ENCODE measurements at regions not wholly inside any gene's neighbourhood (a gene's known extent, or its start where the extent isn't known, plus 50 kb on each side); places are given as distances from the start of the nearest gene placed in this dataset.

- WGBS (ENCODE audit: insufficient coverage) = no CpG with 5 or more reads among the region's 2 CpGs
- Histone ChIP-seq H3K4me1 (ENCODE audit: control insufficient read depth in 1 of 2, insufficient read depth in 2 of 2, low read length in 2 of 2) (no peaks in the 10 kb centered on the region), H2AFZ (ENCODE audit: insufficient read depth, low read depth, low read length, poor library complexity, severe bottlenecking) (no peak overlapping the region), H3K9ac (ENCODE audit: insufficient read depth, low read length, poor library complexity, severe bottlenecking) (no peak overlapping the region), H3K79me2 (ENCODE audit: insufficient read depth, low read length) (no peaks in the 10 kb centered on the region), H3K27me3 (ENCODE audit: control insufficient read depth in 2 of 2, insufficient read depth in 2 of 2, low read length in 2 of 2) (no peaks in the 10 kb centered on the region), H3K4me2 (replicated peaks; ENCODE audit: extremely low read depth, low read length, poor library complexity, severe bottlenecking) (no peak overlapping the region), H3K4me3 (replicated peaks in 1 of 3; ENCODE audit: low read depth in 2 of 3, low read length in 3 of 3) (no peak overlapping the region), H3K36me3 (replicated peaks in 1 of 2; ENCODE audit: control insufficient read depth in 1 of 2, insufficient read depth in 2 of 2, low read length in 2 of 2) (no peaks in the 10 kb centered on the region), H4K20me1 (ENCODE audit: insufficient read depth, low read length) (no peaks in the 10 kb centered on the region), H3K9me3 (replicated peaks in 1 of 2; ENCODE audit: control insufficient read depth in 1 of 2, insufficient read depth in 1 of 2, low read length in 2 of 2) (no peaks in the 10 kb centered on the region), H3K27ac (ENCODE audit: low read depth in 1 of 2, low read length in 2 of 2) (no peak overlapping the region)
- Mint-ChIP-seq H3K4me3 (no peak overlapping the region), H3K27ac (no peak overlapping the region), H3K36me3 (no peaks in the 10 kb centered on the region), H3K9me3 (peaks cover 0 to 4% (median 0%) of the 10 kb centered on the region in 7 donors), H3K27me3 (ENCODE audit: low read depth in 3 of 3) (peaks cover 0 to 2% (median 0%) of the 10 kb centered on the region in 3 donors), H3K4me1 (peaks cover 8% of the 10 kb centered on the region)
- TF ChIP-seq CTCF (IDR thresholded peaks at IDR 0.05) = no peak
- intact Hi-C loops (cut with micrococcal nuclease) = no loop called here
- no peak for DNase-seq
These were observed 368.9 kb downstream of the C12orf50 start for GRCh38 chr12:87660291-87660690.

GRCh38 chr12:87656311-87656710 is 372.9 kb downstream of the C12orf50 start:
- no peaks in the 10 kb centered on the region for H3K4me1 Mint-ChIP-seq
- WGBS (ENCODE audit: insufficient coverage) = no CpG with 5 or more reads among the region's 1 CpG

More at GRCh38 chr12:87656311-87656710, 372.9 kb downstream of the C12orf50 start:
- peaks cover 0 to 4% (median 1%) of the 10 kb centered on the region in 7 donors for H3K9me3 Mint-ChIP-seq
- Histone ChIP-seq H3K36me3 (replicated peaks in 1 of 2; ENCODE audit: control insufficient read depth in 1 of 2, insufficient read depth in 2 of 2, low read length in 2 of 2) (no peaks in the 10 kb centered on the region), H3K79me2 (ENCODE audit: insufficient read depth, low read length) (no peaks in the 10 kb centered on the region), H3K4me3 (replicated peaks in 1 of 3; ENCODE audit: low read depth in 2 of 3, low read length in 3 of 3) (no peak overlapping the region), H3K4me1 (ENCODE audit: control insufficient read depth in 1 of 2, insufficient read depth in 2 of 2, low read length in 2 of 2) (no peaks in the 10 kb centered on the region), H3K9ac (ENCODE audit: insufficient read depth, low read length, poor library complexity, severe bottlenecking) (no peak overlapping the region), H3K27ac (ENCODE audit: low read depth in 1 of 2, low read length in 2 of 2) (no peak overlapping the region), H3K27me3 (ENCODE audit: control insufficient read depth in 2 of 2, insufficient read depth in 2 of 2, low read length in 2 of 2) (no peaks in the 10 kb centered on the region), H2AFZ (ENCODE audit: insufficient read depth, low read depth, low read length, poor library complexity, severe bottlenecking) (no peak overlapping the region), H3K9me3 (replicated peaks in 1 of 2; ENCODE audit: control insufficient read depth in 1 of 2, insufficient read depth in 1 of 2, low read length in 2 of 2) (no peaks in the 10 kb centered on the region), H3K4me2 (replicated peaks; ENCODE audit: extremely low read depth, low read length, poor library complexity, severe bottlenecking) (no peak overlapping the region), H4K20me1 (ENCODE audit: insufficient read depth, low read length) (no peaks in the 10 kb centered on the region)
- intact Hi-C loops (cut with micrococcal nuclease) = no loop called here
- H3K27ac Mint-ChIP-seq = no peak overlapping the region
- no peak overlapping the region for H3K4me3 Mint-ChIP-seq
- H3K27me3 Mint-ChIP-seq (ENCODE audit: low read depth in 3 of 3) = peaks cover 0 to 2% (median 0%) of the 10 kb centered on the region in 3 donors
- DNase-seq = no peak
- no peaks in the 10 kb centered on the region for H3K36me3 Mint-ChIP-seq
- no peak for TF ChIP-seq CTCF (IDR thresholded peaks at IDR 0.05)

Measured in CD14-positive monocyte (primary cell).